Esophagus muscularis mucosa (tissue), 4 donors: ENCODE measurements at regions not wholly inside any gene's neighbourhood (a gene's known extent, or its start where the extent isn't known, plus 50 kb on each side); places are given as distances from the start of the nearest gene placed in this dataset.

Experiments used
- EP300 ChIP-seq: sonication (generic); formaldehyde crosslinking; IDR thresholded peaks from one replicate; pipeline ENCODE4 v1.6.1; 2017; ENCODE audit warnings: antibody characterized with exemption
- POLR2A ChIP-seq: fragments of 450-650 bp; IDR thresholded peaks from one replicate; pipeline ENCODE4 v1.6.1; 2017; ENCODE audit warnings: antibody characterized with exemption, moderate library complexity, mild to moderate bottlenecking, low read depth
- POLR2AphosphoS5 ChIP-seq, 2 donors: sonication (generic); formaldehyde crosslinking; IDR thresholded peaks; one replicate each; pipeline ENCODE4 v1.6.1; 2017; ENCODE audit warnings: antibody characterized with exemption in 2 of 2
- TF ChIP-seq, protein P1 (sequence below), 3 experiments: fragments of 200-600 bp in 2 of 3; fragments of 450-650 bp in 1 of 3; sonication (generic) in 2 of 3; IDR thresholded peaks; one replicate each; pipeline ENCODE4 v1.5.1; 2017 to 2019; ENCODE audit warnings: antibody characterized with exemption in 3 of 3, mild to moderate bottlenecking in 2 of 3, moderate library complexity in 1 of 3

DNA sequence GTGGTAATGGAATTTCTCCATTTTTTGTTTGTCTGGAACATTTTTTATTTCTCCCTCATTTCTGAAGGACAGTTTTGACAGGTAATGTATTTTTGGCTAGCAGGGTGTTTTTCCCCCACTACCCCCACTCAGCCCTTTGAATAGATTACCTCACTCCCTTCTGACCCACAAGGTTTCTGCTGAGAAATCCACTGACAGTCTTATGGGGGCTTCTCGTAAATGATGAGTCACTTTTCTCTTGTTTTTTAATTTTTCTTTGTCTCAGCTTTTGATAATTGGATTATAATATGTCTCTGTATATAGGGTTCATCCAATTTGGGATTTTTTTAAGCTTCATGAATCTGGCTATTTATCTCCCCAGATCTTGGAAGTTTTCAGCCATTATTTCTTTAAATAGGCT is 74.7 kb upstream of the CCDC71L start:
- TF ChIP-seq EP300 (no peak), POLR2AphosphoS5 (IDR thresholded peaks at IDR 0.05) (no peak), POLR2A (no peak)
- TF ChIP-seq, protein P1, sequence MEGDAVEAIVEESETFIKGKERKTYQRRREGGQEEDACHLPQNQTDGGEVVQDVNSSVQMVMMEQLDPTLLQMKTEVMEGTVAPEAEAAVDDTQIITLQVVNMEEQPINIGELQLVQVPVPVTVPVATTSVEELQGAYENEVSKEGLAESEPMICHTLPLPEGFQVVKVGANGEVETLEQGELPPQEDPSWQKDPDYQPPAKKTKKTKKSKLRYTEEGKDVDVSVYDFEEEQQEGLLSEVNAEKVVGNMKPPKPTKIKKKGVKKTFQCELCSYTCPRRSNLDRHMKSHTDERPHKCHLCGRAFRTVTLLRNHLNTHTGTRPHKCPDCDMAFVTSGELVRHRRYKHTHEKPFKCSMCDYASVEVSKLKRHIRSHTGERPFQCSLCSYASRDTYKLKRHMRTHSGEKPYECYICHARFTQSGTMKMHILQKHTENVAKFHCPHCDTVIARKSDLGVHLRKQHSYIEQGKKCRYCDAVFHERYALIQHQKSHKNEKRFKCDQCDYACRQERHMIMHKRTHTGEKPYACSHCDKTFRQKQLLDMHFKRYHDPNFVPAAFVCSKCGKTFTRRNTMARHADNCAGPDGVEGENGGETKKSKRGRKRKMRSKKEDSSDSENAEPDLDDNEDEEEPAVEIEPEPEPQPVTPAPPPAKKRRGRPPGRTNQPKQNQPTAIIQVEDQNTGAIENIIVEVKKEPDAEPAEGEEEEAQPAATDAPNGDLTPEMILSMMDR (IDR thresholded peaks at IDR 0.05): no peak
